ENCODE measurements at regions not wholly inside any gene's neighbourhood (a gene's known extent, or its start where the extent isn't known, plus 50 kb on each side); places are given as distances from the start of the nearest gene placed in this dataset.

DNA sequence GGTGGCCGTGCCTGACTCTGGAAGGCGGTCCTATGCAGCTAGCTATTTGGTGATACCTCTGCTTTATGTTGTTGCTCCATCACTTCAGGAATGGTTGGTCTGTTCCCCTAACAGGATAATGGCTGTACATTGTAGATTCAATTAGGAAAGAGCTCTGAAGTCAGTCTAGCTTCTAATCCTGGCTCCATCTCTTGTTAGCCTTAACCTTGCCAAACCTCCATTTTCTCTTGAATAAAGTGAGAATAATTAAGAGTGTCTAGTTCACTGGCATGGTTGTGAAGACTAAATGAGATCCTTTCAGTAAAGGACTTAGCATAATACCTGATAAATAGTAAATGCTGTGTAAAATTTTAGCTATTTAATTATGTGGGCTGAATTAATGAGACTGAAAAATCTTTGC lies 262.5 kb upstream of the ARHGAP20 start:
- DNase-seq: no peak

DNA sequence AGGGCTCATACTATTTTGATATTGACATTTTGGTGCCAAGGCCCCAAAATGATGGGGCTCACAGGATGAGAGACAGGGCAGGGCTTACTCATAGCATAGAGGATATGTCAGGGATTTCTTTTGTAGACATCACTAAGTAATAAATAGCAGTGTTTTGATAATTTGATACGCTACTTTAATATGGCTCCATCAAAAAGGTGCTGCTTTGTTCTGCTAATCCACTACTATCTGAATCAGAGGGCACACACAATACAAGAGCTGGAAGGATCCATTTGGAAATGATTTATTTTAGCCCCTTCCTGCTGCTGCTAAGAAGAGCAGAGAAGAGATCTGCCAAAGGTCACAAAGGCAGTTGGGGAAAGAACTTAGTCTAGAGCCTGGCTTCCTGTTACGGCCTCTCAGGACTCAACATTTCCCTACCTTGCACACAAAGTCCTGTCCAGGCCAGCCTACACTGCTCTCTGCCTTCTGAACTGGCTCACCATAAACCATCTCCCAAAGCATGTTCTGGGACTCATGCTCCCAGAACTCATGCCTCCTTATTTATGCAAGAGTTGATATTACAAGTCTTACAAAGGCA lies 261.3 kb upstream of the ARHGAP20 start:
- no peak for DNase-seq

DNA sequence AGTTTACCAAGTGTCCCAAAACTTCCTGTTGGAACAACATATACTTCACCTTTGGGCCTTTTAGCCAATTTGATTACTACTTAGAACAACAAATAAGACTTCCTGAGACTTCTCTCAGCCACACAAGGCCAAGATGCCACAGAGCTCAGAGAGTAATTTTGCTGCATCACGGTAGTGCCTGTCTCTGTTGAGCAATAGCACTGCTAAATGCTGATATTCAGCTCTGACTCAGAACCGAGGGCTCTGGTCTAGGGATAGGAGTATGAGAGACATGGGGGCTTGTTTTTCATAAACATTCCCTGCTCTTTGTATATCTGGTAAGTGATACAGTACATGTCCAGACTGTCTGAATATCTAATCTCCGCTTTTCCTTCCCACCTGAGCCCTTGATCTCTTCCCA lies 260.4 kb upstream of the ARHGAP20 start:
- DNase-seq: no peak

DNA sequence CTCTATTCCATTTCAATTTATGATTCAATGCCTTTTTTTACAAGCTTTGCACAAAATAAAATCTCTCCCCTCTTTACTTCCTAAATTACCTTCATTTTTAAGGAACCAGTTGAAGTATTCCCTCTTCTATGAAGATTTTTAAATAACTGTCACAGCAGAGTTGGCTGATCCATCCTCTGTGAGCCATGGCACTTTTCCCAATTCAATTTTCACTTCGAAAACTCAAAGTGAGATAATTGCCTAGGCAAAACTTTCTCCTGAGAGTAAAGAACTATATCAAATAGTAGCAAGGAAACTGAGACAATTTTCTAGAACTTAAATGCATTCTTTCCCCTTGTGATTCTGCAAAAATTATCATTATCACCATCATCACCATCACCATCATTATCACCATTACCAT lies 259.9 kb upstream of the ARHGAP20 start:
- DNase-seq: no peak

DNA sequence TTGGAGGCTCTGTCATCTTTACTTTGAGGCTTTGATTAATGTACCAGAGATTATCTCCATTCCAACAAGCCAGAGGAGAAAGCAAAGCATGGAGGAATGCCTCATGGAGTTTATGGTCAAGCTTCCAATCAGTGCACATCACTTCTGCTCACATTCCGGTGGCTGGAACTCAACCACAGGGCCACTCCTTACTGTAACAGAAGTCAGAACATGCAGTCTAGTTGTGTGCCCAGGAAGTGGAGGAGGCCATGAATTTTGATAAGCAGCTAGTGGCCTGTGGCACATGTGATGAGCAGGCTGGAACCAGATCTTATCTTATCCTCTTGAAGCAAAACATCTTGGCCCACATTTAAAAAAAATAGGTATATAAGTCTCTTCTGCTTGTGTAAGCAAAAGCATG lies 258.9 kb upstream of the ARHGAP20 start:
- no peak for DNase-seq

DNA sequence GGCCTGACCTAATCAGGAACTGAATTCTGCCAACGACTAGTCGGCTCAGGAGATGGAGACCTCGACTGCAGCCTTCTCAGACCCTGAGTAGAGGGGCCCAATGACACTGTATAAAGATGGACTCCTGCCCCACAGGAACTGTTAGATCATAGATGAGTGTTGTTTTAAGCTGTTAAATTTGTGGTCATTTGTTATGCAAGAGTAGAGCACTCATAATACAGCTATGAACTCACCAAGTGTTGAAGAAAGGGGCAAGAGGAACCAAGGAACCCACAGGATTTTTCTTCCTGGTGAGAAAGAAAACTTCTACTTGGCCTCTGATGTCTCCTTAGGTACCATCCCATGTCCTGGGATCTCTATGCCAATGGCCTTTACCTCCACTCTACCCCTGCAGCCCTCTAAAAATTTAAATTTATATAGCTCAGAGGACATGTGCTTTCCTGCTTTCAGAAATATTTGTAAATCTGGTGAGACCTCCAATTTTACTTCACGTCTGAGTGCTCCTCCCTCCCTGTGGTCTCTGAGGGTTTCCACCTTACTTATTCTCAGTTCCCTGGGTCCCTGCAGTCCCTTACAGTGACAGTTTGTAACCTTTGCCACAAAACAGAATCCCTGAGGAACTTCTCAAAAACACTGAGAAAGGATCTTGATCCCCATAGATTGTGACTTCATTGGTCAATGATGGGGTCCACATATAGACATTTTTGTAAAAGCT lies 256.3 kb upstream of the ARHGAP20 start:
- no peak for DNase-seq

DNA sequence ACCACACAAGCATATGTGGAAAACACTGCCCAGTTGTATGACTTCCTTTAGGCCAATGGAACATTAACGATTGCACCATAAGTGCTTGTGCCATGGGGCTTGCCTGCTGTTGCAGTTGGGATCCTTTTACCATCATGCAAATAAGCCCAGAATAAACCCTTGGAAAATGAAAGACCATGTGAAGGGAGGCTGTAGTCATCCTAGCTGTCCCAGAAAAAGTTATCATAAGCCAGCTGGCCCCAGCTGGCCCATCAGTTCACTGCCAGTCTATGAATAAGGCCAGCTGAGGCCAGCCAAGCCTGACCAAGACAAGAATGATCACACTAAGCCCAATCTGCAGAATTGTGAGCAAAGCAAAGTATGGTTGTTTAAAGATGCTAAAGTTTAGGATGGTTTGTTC lies 253.9 kb upstream of the ARHGAP20 start:
- no peak for DNase-seq

DNA sequence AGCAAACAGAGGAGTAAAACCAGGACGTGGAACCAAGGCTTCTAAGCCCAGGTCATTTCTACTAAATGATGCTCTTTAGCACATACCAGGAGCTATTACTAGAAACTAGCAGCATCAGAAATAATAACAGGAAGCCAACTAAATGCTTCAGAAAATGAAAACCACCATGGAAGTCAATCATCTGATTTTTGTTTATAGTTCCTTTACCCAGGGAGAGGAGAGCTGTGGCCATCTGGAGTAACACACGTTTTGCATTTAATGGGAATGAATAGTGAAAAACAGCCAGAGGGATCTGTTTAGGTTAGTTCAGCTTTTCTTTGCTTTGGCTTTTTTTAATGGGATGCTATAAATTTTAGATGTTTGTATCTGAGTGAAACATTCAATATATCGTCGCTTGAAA lies 250.7 kb upstream of the ARHGAP20 start:
- DNase-seq: no peak

DNA sequence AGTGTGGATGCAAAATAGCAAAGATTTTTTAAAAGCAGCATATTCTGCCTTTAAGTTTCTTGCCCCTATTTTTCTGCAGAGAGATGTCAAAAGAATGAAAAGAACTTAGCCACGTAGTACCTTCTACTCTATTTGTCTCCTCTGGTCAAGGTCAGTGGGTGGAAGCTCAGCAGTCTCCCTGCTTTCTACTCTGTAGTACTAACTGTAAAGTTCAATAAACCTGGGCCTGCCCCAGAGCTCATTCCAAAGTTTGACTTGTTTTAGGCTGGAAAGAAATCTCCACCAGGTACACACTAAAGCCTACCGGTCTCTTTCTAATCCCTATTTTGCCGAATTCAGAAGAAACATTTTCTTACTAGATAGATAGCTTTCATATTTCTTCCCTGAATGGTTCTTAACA lies 247.9 kb upstream of the ARHGAP20 start:
- no peak for DNase-seq

DNA sequence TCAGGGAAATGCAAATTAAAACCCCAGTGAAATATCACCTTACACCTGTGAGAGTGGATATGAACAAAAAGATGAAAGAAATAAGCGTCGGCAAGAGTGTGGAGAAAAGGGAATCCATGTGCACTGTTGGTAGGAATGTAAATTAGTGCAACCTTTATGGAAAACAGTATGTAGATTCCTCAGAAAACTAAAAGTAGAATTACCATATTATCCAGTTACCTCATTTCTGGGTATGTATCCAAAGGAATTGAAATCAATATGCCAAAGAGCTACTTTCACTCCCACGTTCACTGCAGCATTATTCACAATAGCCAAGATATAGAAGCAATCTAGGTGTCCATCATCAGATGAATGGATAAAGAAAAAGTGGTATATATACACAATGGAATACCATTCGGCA lies 246.0 kb upstream of the ARHGAP20 start:
- no peak for DNase-seq

DNA sequence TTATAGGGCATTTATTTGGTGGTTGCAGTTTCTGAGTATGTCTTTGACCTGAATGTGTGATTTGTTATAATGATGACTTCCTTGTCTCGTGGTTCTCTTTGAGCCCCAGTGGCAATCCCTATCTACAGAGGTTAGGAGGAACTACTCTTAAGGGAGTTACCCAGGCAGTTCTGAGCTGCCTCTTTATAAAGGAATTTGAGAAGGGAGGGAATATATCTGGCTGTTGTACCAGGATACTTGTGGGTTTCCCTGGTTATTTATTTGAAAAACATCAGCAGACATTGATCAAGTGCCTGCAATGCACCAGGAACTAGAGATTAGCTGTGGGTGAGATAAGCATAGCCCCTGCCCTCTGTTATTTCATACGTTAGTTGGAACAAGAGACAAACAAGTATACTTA lies 243.5 kb upstream of the ARHGAP20 start:
- DNase-seq: no peak

DNA sequence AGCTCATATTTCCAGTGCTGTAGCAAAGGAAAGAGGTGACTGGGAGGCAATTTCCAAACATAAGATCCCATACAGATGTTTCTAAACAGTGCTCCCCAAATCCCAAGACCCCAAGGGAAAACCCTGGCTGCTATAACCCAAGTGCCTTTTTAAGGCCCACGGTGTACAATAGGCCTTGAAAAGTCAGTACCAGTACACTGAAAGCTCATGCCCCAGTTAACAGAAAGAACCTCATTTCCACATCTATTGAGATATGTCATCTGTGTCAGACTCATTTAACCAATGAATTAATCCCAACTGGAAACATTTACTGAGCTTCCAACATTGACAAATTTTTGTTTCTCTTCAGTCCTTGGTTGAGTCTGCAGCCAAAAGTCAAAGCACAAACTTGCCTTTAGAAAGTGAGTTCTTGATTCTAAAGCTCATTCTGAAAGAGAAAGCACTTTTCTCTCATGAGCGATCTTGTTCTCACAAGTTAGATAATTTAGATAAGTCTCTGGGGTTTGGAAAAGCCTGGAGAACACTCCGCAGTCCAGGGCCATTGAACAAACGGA lies 239.8 kb upstream of the ARHGAP20 start:
- no peak for DNase-seq

DNA sequence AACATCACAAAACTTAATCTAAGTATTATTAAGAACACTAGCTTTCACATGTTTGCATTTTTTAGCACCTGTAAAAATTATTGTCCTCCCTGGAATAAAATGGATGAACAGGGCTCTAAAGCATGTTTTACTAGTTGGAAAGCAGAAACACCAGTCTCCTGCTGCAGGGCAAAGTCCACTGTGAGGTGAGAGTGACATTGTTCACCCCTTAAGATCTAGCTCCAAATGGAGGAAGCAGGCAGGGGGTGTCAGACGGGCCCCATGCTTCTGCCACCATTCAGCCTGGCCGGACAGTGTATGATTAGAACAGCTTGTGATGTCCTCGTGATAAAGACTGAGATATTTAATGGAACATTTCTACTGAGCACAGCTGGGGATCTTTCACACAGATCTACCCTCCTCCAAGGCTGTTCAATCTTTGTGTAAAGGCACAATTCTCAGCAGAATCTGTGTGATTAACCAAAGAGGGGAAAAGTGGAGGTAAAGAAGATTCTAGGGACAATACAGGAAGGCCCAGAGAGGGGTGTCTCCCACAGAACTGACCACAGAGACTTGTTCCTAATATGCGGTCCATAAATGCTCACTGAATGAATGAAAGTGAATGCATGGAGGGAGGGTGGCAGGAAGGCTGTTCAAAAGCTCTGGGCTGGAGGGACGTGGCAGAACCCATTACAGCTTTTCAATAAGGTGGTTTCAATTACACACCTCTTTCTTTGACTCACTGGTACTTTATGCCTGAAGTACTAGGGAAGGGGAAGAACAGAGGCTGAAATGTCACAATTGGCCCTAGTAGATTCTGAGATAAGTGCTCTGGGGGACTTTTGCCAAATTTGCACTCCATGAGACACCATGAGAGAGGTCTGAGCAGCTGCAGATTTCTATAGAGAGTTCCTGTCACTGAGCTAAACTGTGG lies 239.1 kb upstream of the ARHGAP20 start:
- no peak for DNase-seq

DNA sequence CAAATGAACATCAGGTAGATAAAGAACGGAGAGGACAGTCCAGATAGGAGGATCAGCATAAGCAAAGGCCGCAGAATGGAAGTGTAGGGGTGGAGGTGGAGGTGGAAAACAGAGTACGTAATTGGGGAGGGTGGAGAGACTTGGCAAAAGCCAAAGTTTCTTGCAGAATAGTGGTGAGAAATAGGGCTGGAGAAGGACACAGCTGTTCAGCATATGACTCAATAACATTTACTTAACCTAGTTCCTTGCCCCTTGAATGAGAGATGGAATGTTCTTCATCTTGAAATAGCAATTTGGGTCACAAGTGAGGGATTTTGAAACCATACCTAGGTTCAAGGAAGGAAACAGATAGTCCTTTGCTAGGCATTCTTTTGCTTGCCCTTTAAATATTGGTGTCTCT lies 235.9 kb upstream of the ARHGAP20 start:
- DNase-seq: no peak

DNA sequence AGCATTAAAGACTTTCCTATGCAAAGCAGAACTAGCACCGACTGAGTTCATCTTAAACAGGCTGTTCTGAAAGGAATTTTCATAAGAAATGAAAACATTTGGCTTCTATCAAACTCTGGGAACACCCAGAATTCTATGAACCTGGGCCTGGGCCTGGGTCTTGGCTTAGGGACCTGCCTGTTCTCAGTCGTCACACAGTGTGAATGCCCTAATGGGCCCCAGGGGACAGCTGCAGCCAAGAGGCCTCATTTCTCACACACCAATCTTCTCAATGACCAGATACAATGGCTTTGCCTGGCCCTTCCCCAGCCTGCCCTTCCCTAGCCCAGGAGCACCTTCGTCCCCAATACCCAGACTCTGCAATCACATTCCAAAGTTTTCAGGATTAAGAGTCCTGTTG lies 234.9 kb upstream of the ARHGAP20 start:
- DNase-seq: no peak

DNA sequence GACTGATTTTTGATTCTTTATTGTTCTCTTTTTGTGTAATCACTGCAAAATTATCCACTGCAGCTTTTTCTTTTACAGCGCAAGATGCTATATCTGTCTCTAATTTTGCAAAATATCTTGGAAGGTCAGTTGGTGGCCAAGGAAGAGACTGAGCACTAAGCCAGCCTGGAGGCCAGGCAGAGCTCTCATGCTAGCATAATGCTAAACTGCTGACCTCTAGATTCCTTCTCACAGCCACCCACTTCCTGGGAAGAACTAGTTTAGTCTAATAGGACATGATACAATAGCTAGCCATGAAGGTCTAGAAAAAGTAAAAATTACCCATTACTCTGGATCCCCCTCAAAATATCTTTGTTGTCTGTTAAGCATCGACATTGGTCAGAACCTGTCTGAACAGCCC lies 227.2 kb upstream of the ARHGAP20 start:
- DNase-seq: no peak

DNA sequence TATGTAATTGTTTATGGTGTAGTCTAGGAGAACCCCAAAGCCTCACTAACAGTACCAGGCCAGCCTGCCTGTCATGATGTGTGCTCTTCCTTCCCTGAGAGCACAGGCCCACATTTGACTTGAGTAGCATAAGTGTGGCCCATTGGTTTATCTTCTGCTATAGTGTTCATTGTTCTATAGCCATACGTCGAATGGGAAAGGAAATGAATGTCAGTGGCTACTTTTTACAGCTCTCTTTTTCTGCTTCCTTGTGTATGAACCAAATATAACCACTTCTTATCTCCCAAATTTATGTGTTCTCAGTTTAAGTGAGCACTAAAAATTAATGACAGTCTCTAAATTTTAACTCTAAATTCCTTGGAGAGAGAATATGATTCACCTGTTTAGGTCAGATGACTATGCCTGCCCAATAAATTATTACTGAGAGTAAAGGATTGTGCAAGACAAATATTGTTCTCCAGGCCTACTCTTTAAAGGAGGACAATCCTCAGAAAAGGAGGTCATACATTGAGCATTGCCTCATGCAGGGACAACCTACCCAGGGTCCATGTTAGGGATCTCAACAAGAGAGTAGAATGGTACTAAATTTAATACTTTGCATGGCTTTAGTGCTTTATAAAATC lies 222.9 kb upstream of the ARHGAP20 start:
- DNase-seq: no peak

DNA sequence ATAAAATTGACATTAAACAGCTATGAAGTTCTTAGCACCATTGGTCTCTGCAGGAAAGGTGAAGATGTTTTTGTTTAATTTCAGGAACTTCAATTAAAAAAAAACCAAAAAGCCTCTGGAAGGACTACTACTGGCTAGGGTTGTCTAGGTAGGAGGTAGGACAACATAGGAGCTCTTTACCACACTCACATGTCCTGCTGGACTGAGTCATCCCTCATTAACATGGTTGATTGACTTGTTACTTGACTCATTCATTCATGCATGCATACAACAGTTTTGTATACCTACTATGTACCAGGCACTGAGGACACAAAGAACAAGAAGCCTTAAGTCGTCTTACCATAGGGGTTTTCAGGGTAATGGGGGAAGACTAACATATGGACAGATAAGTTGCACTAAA lies 216.9 kb upstream of the ARHGAP20 start:
- DNase-seq: no peak

DNA sequence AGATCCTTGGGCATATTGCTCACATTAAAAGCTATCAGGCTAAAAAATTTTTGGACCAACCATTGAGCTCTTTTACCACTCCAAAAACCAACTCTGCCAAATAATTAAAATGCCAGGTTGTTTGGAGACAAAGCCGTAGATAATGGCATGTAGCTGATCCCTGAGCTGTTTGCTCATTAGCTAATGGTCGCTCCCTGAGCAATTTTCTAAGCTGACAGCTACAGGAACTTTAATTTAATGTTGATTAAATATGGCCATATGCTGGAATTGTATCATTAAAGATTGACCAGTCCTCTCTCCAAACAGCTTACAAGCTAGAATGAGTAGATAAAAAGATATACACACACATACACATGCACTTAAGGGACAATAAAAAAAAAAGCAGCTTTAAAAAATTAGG lies 216.2 kb upstream of the ARHGAP20 start:
- no peak for DNase-seq

DNA sequence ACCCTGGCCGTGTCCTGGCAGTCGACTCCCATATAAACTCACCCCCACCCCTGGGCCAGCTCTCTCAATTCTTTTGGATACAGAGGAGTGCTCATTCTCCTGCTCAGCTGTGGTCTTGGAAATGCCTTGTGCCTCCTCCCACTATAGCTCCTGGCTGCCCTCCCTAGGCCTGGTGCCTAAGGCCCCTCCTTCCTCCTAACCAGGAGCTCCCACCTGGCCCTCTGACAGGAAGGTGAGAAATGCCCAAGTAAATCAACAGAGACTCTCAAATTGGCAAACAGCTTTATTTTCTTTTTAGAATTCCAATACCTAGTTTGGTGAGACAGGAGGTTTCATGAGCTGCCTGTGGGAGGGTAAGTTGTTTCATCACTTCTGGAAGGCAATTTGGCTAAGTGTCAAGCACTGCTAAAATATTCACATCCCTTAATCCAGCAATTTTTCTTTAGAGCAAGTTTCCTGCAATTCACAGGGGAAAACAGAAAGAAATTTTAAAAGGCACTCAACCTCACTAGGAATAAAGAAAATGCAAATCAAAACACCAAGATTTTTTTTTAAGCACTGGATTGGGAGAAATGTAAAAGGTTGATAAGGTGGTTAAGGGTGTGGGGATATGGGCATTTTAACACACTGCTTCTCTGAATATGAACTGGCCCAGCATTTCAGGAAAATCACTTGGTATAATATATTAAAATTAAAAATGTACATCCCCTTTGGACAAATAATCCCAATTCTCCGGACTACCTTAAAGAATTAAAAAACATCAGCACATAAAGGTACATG lies 209.7 kb upstream of the ARHGAP20 start:
- DNase-seq: no peak

DNA sequence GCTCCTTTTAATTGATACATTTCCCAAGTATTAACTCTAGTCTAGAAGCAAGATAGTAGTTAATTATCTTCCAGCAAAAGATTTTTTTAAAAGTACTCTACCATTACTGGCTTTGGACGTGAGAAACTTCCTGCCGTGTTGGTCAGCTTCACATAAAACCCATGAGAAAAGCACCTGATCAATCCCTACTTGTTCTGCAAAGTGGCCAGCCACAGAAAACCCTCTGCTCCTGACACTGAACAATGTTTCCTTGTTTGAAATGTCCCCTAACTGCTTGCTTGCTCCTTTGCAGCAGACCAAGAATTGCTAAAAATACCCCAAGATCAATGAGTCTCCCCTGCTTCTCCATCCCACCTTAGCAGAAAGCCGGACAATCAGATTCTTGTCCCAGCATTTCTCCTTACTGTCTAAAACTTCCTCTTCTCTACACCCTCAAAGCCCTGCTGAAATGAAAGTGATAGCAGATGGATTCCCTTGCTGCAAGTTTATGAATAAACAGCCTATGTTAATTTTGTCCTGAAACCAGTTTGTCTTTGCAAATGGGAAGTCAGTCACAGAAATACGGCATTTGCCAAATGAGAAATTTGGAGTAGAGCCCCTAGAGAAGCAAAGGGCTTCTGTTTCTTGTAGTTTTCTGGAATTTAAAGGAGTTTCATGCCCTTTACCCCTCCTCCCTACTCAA lies 207.1 kb upstream of the ARHGAP20 start:
- no peak for DNase-seq

DNA sequence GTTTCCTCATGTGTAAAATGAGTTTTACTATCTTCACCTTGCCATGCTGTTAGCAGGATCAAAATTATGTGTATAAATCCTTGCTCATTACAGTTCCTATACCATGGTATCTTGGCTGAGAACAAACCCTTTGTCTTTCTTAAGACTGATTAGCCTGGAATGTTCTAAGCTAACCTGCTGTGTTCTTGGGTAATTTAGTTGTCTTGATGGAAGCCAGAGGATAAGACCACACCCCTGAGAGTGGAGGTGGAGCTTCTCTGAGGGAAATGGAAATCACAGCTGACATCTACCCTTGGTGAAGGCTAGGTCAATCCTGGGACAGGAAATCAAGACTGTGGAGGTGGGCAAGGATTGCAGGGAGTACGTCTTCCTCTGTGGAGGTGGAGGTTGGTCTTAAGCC lies 206.1 kb upstream of the ARHGAP20 start:
- no peak for DNase-seq
